Subcutaneous abdominal adipose tissue (tissue), 5 donors: ENCODE measurements at regions not wholly inside any gene's neighbourhood (a gene's known extent, or its start where the extent isn't known, plus 50 kb on each side); places are given as distances from the start of the nearest gene placed in this dataset.
A peak's percentile ranks its signal among the peaks of the same experiment; 100 is the strongest.

Source experiments
- H3K27ac ChIP-seq: one replicate; pipeline ENCODE4 v1.7.0; 2013; ENCODE audit warnings: low read depth, mild to moderate bottlenecking, inconsistent platforms, low read length, moderate library complexity
- H3K27me3 ChIP-seq, 5 donors: one replicate each; pipeline ENCODE4 v1.7.0; 2013; ENCODE audit warnings: low read length in 5 of 5, inconsistent platforms in 1 of 5; ENCODE audit not compliant: control insufficient read depth in 5 of 5, insufficient read depth in 4 of 5
- H3K36me3 ChIP-seq, 5 donors: one replicate each; pipeline ENCODE4 v1.7.0; 2013; ENCODE audit warnings: low read length in 5 of 5; ENCODE audit not compliant: control insufficient read depth in 5 of 5, insufficient read depth in 5 of 5
- H3K4me1 ChIP-seq, 5 donors: one replicate each; pipeline ENCODE4 v1.7.0; 2013; ENCODE audit warnings: low read length in 5 of 5, mild to moderate bottlenecking in 3 of 5, moderate library complexity in 1 of 5; ENCODE audit not compliant: control insufficient read depth in 5 of 5, insufficient read depth in 5 of 5
- H3K4me3 ChIP-seq, 5 donors: one replicate each; pipeline ENCODE4 v1.7.0; 2013; ENCODE audit warnings: low read length in 5 of 5, low read depth in 1 of 5
- H3K9ac ChIP-seq, 5 donors: one replicate each; pipeline ENCODE4 v1.7.0; 2013; ENCODE audit warnings: low read length in 5 of 5, mild to moderate bottlenecking in 4 of 5, moderate library complexity in 3 of 5
- H3K9me3 ChIP-seq, 5 donors: one replicate each; pipeline ENCODE4 v1.7.0; 2013; ENCODE audit warnings: low read length in 5 of 5; ENCODE audit not compliant: control insufficient read depth in 5 of 5
- donor health status: healthy.
- donor health status: healthy.
- donor health status: healthy.
- donor health status: healthy.
- donor health status: healthy.

DNA sequence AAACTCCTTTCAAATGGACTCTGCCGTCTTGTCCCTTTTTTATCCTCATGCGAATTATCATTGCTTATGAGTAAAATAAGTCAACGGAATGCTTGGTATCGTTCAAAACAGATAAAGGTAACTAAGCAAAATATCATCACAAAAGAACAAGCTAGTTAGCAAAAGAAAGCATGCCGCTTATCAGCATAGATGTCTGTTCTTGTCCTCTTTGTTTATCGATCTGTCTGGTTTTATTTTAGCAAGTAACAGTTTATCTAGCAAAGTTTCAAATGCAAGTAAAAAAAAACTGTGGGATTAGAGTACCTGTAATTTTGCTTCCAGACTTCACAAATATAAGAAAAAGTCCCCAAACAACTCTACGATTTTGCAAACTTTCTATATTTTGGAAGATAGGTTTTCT, 561.5 kb downstream of the USP25 start:
- Histone ChIP-seq H3K27me3 (no peaks in the 10 kb centered on the region), H3K36me3 (no peaks in the 10 kb centered on the region), H3K9ac (no peak overlapping the region), H3K27ac (no peak overlapping the region), H3K4me3 (no peak overlapping the region), H3K9me3 (no peaks in the 10 kb centered on the region), H3K4me1 (peaks cover 0 to 9% (median 0%) of the 10 kb centered on the region in 5 donors)

DNA sequence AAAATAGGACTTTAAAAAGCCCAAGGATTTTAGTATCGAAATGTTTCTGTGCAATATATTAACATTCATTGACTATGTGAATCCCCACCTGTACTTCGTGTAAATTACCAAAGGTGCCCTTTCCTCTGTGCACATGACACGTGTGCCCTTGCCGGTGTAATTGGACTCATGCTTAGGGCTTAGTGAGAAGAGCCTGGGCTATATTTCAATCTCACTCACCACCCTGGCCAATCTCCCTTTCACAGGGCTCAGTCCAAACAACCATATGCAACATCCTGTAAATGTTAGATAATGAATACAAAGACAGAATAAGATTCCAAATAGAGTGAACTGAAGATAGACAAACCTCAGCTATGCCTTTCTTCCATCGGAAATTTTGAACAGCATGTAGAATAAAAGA, 564.3 kb downstream of the USP25 start:
- H3K4me3 ChIP-seq, result no peak overlapping the region
- H3K27ac ChIP-seq, result no peak overlapping the region
- no peaks in the 10 kb centered on the region for H3K9me3 ChIP-seq
- no peaks in the 10 kb centered on the region for H3K27me3 ChIP-seq
- H3K36me3 ChIP-seq, result peaks cover 0 to 5% (median 0%) of the 10 kb centered on the region in 5 donors
- H3K9ac ChIP-seq, result no peak overlapping the region
- H3K4me1 ChIP-seq, result no peaks in the 10 kb centered on the region

DNA sequence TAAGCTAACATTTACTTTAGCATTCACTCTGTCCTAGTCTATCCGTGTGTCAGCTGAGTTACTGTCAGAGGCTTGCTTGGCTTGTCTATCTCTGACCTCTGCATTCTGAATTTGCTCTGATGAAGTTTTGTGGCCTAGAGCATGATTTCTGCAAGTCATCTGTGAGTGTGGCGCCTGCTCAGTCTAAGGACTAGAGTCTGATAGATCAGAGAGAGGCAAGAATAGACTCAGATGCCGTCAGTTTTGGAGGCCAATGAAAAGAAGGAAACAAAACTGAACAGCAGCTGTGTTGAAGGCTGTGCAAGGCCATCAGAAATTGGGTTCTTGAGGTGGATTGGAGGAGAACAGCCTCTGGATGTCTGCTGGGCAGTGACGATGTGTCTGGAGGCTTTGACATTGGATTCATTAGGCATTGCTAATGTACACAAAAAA, 573.1 kb downstream of the USP25 start:
- Histone ChIP-seq H3K4me1 (peaks cover 0 to 16% (median 8%) of the 10 kb centered on the region in 5 donors), H3K36me3 (peaks cover 0 to 5% (median 0%) of the 10 kb centered on the region in 5 donors), H3K27me3 (no peaks in the 10 kb centered on the region), H3K9ac (peak overlapping the region in 1 of 5 donors; percentile 48), H3K4me3 (peak overlapping the region in 1 of 5 donors; percentile 1), H3K27ac (peak overlapping the region; percentile 81), H3K9me3 (no peaks in the 10 kb centered on the region)

DNA sequence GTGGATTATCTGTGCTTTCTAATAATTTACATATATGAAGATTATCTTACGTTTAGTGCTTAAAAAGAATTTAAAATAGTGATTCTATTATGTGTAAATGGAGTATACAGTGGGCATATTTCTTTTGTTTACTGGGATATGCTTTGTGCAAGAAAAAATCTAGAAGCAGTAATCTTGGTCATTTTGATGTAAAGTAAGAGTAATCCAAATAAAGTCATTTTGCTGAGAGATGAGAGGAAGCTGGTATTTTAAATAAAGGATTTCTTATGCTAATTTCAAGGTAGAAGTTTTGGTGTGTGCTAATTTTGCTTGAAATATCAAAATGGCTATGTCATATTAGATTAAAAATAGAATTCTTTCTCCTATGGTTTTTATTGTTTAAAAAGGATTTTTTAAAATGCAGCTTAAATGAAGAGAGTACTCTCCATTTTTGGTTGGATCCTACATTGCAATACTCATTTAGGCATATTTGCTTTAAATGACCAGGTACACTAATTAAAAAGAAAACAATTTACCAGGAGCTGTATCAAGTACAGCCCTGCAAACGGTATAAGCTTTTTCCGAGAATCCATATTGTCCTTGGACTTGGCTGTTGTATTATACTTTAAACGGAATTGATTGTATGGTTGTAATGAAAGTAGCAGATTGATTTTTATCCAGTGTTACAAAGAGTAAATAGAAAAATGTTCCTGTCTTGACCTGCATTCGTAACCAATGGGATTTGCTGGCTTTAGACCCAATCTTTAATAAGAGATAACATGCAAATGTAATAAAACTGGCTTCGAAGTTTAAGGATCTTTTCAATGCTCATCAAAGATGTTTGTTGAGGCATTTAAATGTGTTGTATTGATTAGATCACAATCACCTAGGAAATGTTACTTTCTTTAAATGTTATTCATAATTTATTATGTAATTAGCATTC, 574.7 kb downstream of the USP25 start:
- Histone ChIP-seq H3K36me3 (no peaks in the 10 kb centered on the region), H3K9me3 (no peaks in the 10 kb centered on the region), H3K27me3 (no peaks in the 10 kb centered on the region), H3K27ac (peak overlapping the region; percentile 81), H3K4me1 (peaks cover 0 to 18% (median 8%) of the 10 kb centered on the region in 5 donors), H3K9ac (peak overlapping the region in 1 of 5 donors; percentile 48), H3K4me3 (no peak overlapping the region)

DNA sequence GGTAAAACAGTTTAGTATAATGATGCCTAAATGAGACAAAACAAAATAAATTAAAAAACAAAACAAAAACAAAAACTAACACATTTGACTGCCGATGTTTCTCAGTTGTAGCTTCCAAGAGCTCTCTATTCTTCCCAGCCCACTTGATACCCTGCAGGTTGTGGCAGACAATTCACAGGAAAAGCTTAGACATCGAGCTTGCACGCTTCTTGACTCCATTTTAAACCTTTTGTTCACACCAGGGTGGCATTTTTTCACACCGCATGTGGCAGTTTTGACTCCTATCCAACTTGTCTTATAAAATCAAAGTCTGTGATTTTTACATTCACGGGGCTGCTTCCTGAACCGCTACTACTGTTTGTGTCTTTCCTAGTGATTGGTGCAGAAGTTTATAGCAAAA, 575.9 kb downstream of the USP25 start:
- Histone ChIP-seq H3K27ac (peak overlapping the region; percentile 81), H3K9ac (peak overlapping the region; percentile 28 to 58 (median 48)), H3K27me3 (no peaks in the 10 kb centered on the region), H3K4me3 (peak overlapping the region; percentile 14 to 55 (median 53)), H3K4me1 (peaks cover 0 to 18% (median 8%) of the 10 kb centered on the region in 5 donors), H3K36me3 (no peaks in the 10 kb centered on the region), H3K9me3 (no peaks in the 10 kb centered on the region)

DNA sequence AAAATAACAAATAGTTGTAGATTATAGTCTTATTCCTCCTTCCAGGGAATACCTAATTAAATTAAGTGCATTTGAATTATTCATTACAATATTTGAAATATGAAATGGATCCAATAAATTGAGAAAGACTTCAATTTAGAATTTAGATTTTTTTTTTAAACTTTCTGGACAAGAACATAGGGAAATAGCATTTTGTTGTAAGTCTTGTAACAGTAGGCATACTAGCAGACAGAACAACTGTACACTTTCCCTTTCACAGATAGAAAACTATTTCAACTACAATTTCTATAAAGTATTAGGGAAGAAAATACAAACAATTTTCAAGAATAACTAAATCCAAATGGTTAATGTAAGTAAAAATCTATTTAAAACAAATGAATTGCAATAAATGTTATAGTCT, 577.5 kb downstream of the USP25 start:
- Histone ChIP-seq H3K36me3 (no peaks in the 10 kb centered on the region), H3K4me3 (peak overlapping the region in 4 of 5 donors; percentile 17 to 56 (median 32)), H3K27ac (peak overlapping the region; percentile 79), H3K27me3 (no peaks in the 10 kb centered on the region), H3K9ac (peak overlapping the region in 2 of 5 donors; percentile 39 to 76), H3K9me3 (no peaks in the 10 kb centered on the region), H3K4me1 (peaks cover 0 to 18% (median 8%) of the 10 kb centered on the region in 5 donors)

DNA sequence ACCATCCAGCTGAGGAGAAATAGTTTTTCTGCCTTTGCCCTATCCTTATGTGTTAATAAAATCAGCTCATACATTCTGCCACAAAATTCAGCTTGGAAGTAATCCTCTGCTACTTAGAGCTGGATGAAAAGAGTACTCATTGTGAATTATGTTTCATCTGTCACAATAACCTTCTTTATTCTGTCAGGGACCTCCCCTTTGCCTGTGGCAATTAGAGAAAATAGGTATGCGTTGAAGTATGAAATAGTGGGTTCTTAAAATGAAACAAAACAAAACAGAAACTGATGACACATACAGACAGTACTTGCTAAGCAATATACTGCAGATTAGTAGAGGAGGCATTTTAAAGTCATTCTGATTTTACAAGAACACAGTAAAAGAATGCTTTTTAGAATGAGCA, 578.5 kb downstream of the USP25 start:
- no peaks in the 10 kb centered on the region for H3K36me3 ChIP-seq
- peak overlapping the region; percentile 46 to 59 (median 56) for H3K4me3 ChIP-seq
- H3K27me3 ChIP-seq, result no peaks in the 10 kb centered on the region
- peak overlapping the region; percentile 79 for H3K27ac ChIP-seq
- no peaks in the 10 kb centered on the region for H3K9me3 ChIP-seq
- peak overlapping the region; percentile 39 to 76 (median 56) for H3K9ac ChIP-seq
- H3K4me1 ChIP-seq, result peaks cover 0 to 13% (median under 1%) of the 10 kb centered on the region in 5 donors

DNA sequence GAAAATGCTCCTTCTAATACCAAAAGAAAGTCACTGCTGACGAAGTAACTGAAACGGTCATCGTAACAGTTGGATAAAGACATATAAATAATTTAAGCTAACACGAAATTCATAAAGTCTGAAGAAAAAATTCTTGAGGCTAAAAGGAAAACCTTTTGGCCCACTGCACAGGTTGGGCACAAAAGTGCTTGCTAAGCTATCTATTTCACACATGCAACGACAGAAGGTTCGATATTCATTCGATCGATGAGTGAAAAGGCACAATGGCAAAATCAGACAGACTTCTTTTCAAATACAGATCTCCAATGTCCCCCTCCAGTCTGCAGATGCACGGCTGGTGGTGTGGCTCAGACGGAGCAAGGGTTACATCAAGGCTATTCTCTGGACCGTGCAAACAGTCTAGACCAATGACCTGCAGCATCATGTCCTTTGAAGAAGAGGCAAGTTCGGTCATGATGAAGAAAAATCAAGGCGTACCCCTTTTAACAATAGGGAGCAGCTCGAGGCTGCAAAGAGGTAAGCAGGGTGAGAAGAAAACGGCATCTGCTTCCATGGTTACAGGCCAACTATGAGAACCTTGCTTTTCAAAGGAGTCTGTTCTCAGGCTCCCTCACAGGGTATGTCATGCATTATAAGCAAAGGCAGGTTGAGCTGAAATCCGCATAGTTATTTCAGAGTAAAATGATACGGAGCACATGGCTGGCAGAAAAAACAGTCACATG, 579.6 kb downstream of the USP25 start:
- H3K4me3 ChIP-seq, result no peak overlapping the region

DNA sequence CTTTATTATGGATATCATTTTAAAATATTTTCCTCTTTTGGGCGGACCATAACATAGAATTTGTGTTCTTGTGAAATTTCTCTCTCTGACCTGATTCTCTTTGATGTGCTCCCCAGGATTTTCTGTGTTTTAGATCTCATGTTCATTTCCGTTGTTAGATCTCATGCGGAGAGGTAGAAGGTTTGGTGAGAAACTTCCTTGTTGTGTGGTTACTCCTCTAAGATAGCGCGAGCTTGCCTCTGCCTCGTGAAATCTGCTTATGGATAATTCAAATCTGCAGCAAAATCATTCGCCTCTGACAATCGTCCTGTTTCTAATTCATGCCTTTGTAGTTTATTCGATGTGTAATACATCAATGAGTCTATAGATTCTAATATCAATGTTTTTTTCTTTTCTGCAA, 580.4 kb downstream of the USP25 start:
- Histone ChIP-seq H3K9me3 (no peaks in the 10 kb centered on the region), H3K27me3 (no peaks in the 10 kb centered on the region), H3K4me3 (no peak overlapping the region), H3K27ac (no peak overlapping the region), H3K9ac (no peak overlapping the region), H3K4me1 (peaks cover 0 to 5% (median 0%) of the 10 kb centered on the region in 5 donors), H3K36me3 (no peaks in the 10 kb centered on the region)

More for the DNA sequence above, 579.6 kb downstream of the USP25 start:
- H3K36me3 ChIP-seq, result no peaks in the 10 kb centered on the region
- H3K27ac ChIP-seq, result peak overlapping the region; percentile 79
- no peaks in the 10 kb centered on the region for H3K9me3 ChIP-seq
- H3K27me3 ChIP-seq, result no peaks in the 10 kb centered on the region
- peaks cover 0 to 7% (median 0%) of the 10 kb centered on the region in 5 donors for H3K4me1 ChIP-seq
- no peak overlapping the region for H3K9ac ChIP-seq

DNA sequence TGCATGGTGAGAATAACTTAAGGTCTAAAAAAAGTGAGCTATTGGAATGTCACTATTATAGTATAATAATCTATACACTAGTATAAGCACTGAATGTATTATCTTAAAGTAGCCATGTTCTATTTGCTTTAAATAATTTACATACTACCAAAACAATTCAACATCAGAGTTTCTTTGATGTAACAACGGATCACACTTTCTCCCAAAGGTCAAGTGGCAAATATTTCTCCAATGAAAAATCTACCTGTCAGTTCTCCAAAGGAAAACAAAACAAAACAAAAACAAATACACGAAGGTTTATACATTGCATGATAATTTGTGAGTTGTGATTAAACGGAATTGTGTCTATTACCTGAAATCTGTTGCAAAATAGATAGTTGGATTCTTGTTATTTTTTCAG, 581.4 kb downstream of the USP25 start:
- no peak overlapping the region for H3K4me3 ChIP-seq
- H3K36me3 ChIP-seq, result no peaks in the 10 kb centered on the region
- H3K4me1 ChIP-seq, result peaks cover 0 to 2% (median 0%) of the 10 kb centered on the region in 5 donors
- no peaks in the 10 kb centered on the region for H3K27me3 ChIP-seq
- H3K27ac ChIP-seq, result no peak overlapping the region
- H3K9ac ChIP-seq, result no peak overlapping the region
- H3K9me3 ChIP-seq, result no peaks in the 10 kb centered on the region
